ENCODE measurements at regions not wholly inside any gene's neighbourhood (a gene's known extent, or its start where the extent isn't known, plus 50 kb on each side); places are given as distances from the start of the nearest gene placed in this dataset.

GRCh38 chrX:39020051-39020669 lies 218.9 kb downstream of the MID1IP1 start:
- no peaks in the 10 kb centered on the region for H3K36me3 ChIP-seq
- no peaks in the 10 kb centered on the region for H3K4me1 ChIP-seq
- DNase-seq (peak; percentile 42), ATAC-seq (no peak)
- no peak overlapping the region for H3K4me3 ChIP-seq
- intact Hi-C loops (cut with DNase I), result no loop called here
- H3K9me3 ChIP-seq, result no peaks in the 10 kb centered on the region
- H3K27ac ChIP-seq, result no peak overlapping the region
- TF ChIP-seq CTCF (IDR thresholded peaks at IDR 0.05), result no peak
- no peaks in the 10 kb centered on the region for H3K27me3 ChIP-seq (ENCODE audit: low read depth)

GRCh38 chrX:39022106-39022505 lies 220.8 kb downstream of the MID1IP1 start:
- Histone ChIP-seq H3K27ac (no peak overlapping the region), H3K36me3 (no peaks in the 10 kb centered on the region), H3K27me3 (ENCODE audit: low read depth) (no peaks in the 10 kb centered on the region), H3K9me3 (no peaks in the 10 kb centered on the region), H3K4me1 (no peaks in the 10 kb centered on the region), H3K4me3 (no peak overlapping the region)
- no peak for TF ChIP-seq CTCF (IDR thresholded peaks at IDR 0.05)
- DNase-seq, result no peak
- intact Hi-C loops (cut with DNase I), result no loop called here
- ATAC-seq, result no peak

GRCh38 chrX:39029221-39029620 lies 228.0 kb downstream of the MID1IP1 start:
- Histone ChIP-seq H3K27me3 (ENCODE audit: low read depth) (no peaks in the 10 kb centered on the region), H3K4me3 (no peak overlapping the region), H3K27ac (no peak overlapping the region), H3K36me3 (no peaks in the 10 kb centered on the region), H3K4me1 (no peaks in the 10 kb centered on the region), H3K9me3 (no peaks in the 10 kb centered on the region)
- TF ChIP-seq CTCF (IDR thresholded peaks at IDR 0.05), result no peak
- intact Hi-C loops (cut with DNase I), result no loop called here
- DNase-seq (no peak), ATAC-seq (no peak)

- no peaks in the 10 kb centered on the region for H3K36me3 ChIP-seq
- no peaks in the 10 kb centered on the region for H3K9me3 ChIP-seq
- H3K4me3 ChIP-seq, result no peak overlapping the region
- H3K27ac ChIP-seq, result no peak overlapping the region
- DNase-seq, result no peak
- no peaks in the 10 kb centered on the region for H3K4me1 ChIP-seq
- no peaks in the 10 kb centered on the region for H3K27me3 ChIP-seq (ENCODE audit: low read depth)
- no peak for ATAC-seq
- intact Hi-C loops (cut with DNase I), result no loop called here
- no peak for TF ChIP-seq CTCF (IDR thresholded peaks at IDR 0.05)
These were observed 229.4 kb downstream of the MID1IP1 start for GRCh38 chrX:39030636-39031035.

- no peak overlapping the region for H3K4me3 ChIP-seq
- intact Hi-C loops (cut with DNase I), result no loop called here
- no peak for TF ChIP-seq CTCF (IDR thresholded peaks at IDR 0.05)
- no peaks in the 10 kb centered on the region for H3K4me1 ChIP-seq
- H3K27ac ChIP-seq, result no peak overlapping the region
- H3K27me3 ChIP-seq (ENCODE audit: low read depth), result no peaks in the 10 kb centered on the region
- no peak for DNase-seq
- no peak for ATAC-seq
- H3K9me3 ChIP-seq, result no peaks in the 10 kb centered on the region
- H3K36me3 ChIP-seq, result no peaks in the 10 kb centered on the region
These were observed 238.6 kb downstream of the MID1IP1 start for GRCh38 chrX:39039890-39040289.

Measured in lower lobe of right lung (tissue), 2 donors.